HepG2 (cell line): ENCODE measurements at regions not wholly inside any gene's neighbourhood (a gene's known extent, or its start where the extent isn't known, plus 50 kb on each side); places are given as distances from the start of the nearest gene placed in this dataset.

Experiments
- ATAC-seq: fragments of 200-7000 bp; cut with Tn5 transposase; 3 replicates; pipeline ENCODE4 v1.9.1; 2020; ENCODE audit warnings: mild to moderate bottlenecking, moderate library complexity
- BruUV-seq: library from RNA; stranded (reverse); fragments of 400-500 nt; replicated peaks from 2 replicates; lab custom pipeline; 2021; lab: Mats Ljungman, UMichigan
- CTCF ChIA-PET: fragments of 300-600 bp; formaldehyde crosslinking; extraction: SDS; loops from one replicate; lab custom pipeline; 2021; ENCODE audit warnings: low total read pairs, inconsistent platforms, low intra/inter-chr PET ratio; lab: Yijun Ruan, JAX
- POLR2A ChIA-PET: fragments of 350-600 bp; sonication (Branson Sonifier 250); formaldehyde crosslinking; loops from one replicate; lab custom pipeline; 2020; ENCODE audit warnings: antibody characterized with exemption, inconsistent platforms; lab: Yijun Ruan, JAX
- DNase-seq: peaks from one replicate; pipeline ENCODE4 v3.0.0-alpha.2; 2015; ENCODE audit warnings: low spot score
- FAIRE-seq: peaks from 3 replicates; lab custom pipeline; 2011; peaks lifted over from hg19 to GRCh38; lab: Jason Lieb, UNC
- H2AFZ ChIP-seq: one replicate; pipeline ENCODE4 v1.6.1; 2011; ENCODE audit warnings: low read length, inconsistent platforms
- H3K27ac ChIP-seq: fragments of 300-600 bp; 3 replicates; pipeline ENCODE4 v1.8.0; 2011; ENCODE audit warnings: mixed run types, mild to moderate bottlenecking, mixed read lengths, low read length, inconsistent platforms; ENCODE audit not compliant: insufficient read depth; ENCODE audit errors: extremely low read length
- H3K27me3 ChIP-seq, 2 experiments: fragments of 200-600 bp in 1 of 2; 2 replicates in 1 of 2; 3 replicates in 1 of 2; pipeline versions ENCODE4 v1.6.0 to v1.8.0; 2011; ENCODE audit warnings: low read length in 2 of 2, mild to moderate bottlenecking in 2 of 2, moderate library complexity in 2 of 2, inconsistent platforms in 1 of 2; ENCODE audit not compliant: insufficient read depth in 2 of 2, control insufficient read depth in 1 of 2
- H3K36me3 ChIP-seq, 2 experiments: fragments of 200-600 bp in 1 of 2; replicated peaks in 1 of 2; 2 replicates in 1 of 2; 3 replicates in 1 of 2; pipeline versions ENCODE4 v1.5.1 to v1.8.0; 2011; ENCODE audit warnings: low read length in 2 of 2, inconsistent platforms in 1 of 2; ENCODE audit not compliant: insufficient read depth in 2 of 2, control insufficient read depth in 1 of 2
- H3K4me1 ChIP-seq: 2 replicates; pipeline ENCODE4 v1.5.1; 2012; ENCODE audit warnings: low read length, inconsistent platforms; ENCODE audit not compliant: insufficient read depth
- H3K4me2 ChIP-seq: 2 replicates; pipeline ENCODE4 v1.6.0; 2011; ENCODE audit warnings: low read depth, low read length, inconsistent platforms
- H3K4me3 ChIP-seq, 3 experiments: fragments of 200-600 bp in 1 of 3; sonication (generic), shearing (Covaris generic) in 1 of 3; replicated peaks in 1 of 3; 2 replicates each; pipeline ENCODE4 v1.5.1; 2011 to 2016; ENCODE audit warnings: low read length in 3 of 3, inconsistent platforms in 2 of 3, low read depth in 2 of 3, mild to moderate bottlenecking in 2 of 3, control low read depth in 1 of 3, mixed read lengths in 1 of 3; ENCODE audit not compliant: insufficient read depth in 1 of 3
- H3K79me2 ChIP-seq: one replicate; pipeline ENCODE4 v1.6.1; 2011; ENCODE audit warnings: low read length, inconsistent platforms; ENCODE audit not compliant: insufficient read depth
- H3K9ac ChIP-seq: 2 replicates; pipeline ENCODE4 v1.6.0; 2011; ENCODE audit warnings: mild to moderate bottlenecking, low read depth, low read length, inconsistent platforms; ENCODE audit not compliant: insufficient read depth
- H3K9me3 ChIP-seq: 2 replicates; pipeline ENCODE4 v1.5.1; 2012; ENCODE audit warnings: mild to moderate bottlenecking, low read length
- H4K20me1 ChIP-seq: 2 replicates; pipeline ENCODE4 v1.6.0; 2011; ENCODE audit warnings: inconsistent platforms, mild to moderate bottlenecking, low read length, moderate library complexity; ENCODE audit not compliant: insufficient read depth
- AGO2 ChIP-seq: fragments of 200-400 bp; formaldehyde crosslinking; optimal IDR thresholded peaks from 2 replicates; pipeline ENCODE3; 2017; ENCODE audit warnings: mild to moderate bottlenecking, low read depth, low read length, moderate library complexity
- ELF1 ChIP-seq: sonication (generic); formaldehyde crosslinking; IDR thresholded peaks from 2 replicates; pipeline ENCODE4 v1.4.0; 2020; ENCODE audit warnings: missing genetic modification reagents
- FIP1L1 ChIP-seq: fragments of 200-400 bp; formaldehyde crosslinking; IDR thresholded peaks from 2 replicates; pipeline ENCODE4 v1.6.1; 2018; ENCODE audit warnings: low read depth, mild to moderate bottlenecking, low read length, moderate library complexity, borderline replicate concordance; ENCODE audit not compliant: insufficient read depth
- HNRNPL ChIP-seq: fragments of 200-400 bp; formaldehyde crosslinking; IDR thresholded peaks from 2 replicates; pipeline ENCODE4 v1.6.1; 2017; ENCODE audit warnings: mild to moderate bottlenecking, low read depth, low read length
- HNRNPLL ChIP-seq: fragments of 200-400 bp; formaldehyde crosslinking; IDR thresholded peaks from 2 replicates; pipeline ENCODE4 v1.6.1; 2017; ENCODE audit warnings: mild to moderate bottlenecking, low read depth, low read length; ENCODE audit not compliant: poor library complexity, severe bottlenecking
- KDM2A ChIP-seq: sonication (generic); formaldehyde crosslinking; IDR thresholded peaks from 2 replicates; pipeline ENCODE4 v1.4.0; 2020; ENCODE audit warnings: low read depth, missing genetic modification reagents, borderline replicate concordance
- MAX ChIP-seq: IDR thresholded peaks from 2 replicates; pipeline ENCODE4 v1.6.1; 2012; ENCODE audit warnings: inconsistent platforms
- POLR2AphosphoS2 ChIP-seq: IDR thresholded peaks from 2 replicates; pipeline ENCODE4 v1.6.1; 2011; ENCODE audit warnings: low read depth, low read length, improper control_type of control experiment
- SNAPC5 ChIP-seq: sonication (generic); formaldehyde crosslinking; IDR thresholded peaks from 2 replicates; pipeline ENCODE4 v1.8.1; 2023; ENCODE audit warnings: mild to moderate bottlenecking, missing genetic modification reagents, borderline replicate concordance
- TFDP2 ChIP-seq: sonication (generic); formaldehyde crosslinking; IDR thresholded peaks from 2 replicates; pipeline ENCODE4 v1.4.0; 2020; ENCODE audit warnings: missing genetic modification reagents
- WIZ ChIP-seq: sonication (generic); formaldehyde crosslinking; IDR thresholded peaks from 2 replicates; pipeline ENCODE4 v1.5.1; 2020; ENCODE audit warnings: mild to moderate bottlenecking, missing genetic modification reagents
- ZBTB14 ChIP-seq: sonication (generic); formaldehyde crosslinking; IDR thresholded peaks from 2 replicates; pipeline ENCODE4 v1.4.0; 2020; ENCODE audit warnings: missing genetic modification reagents
- WGBS: methylation state at CpG from one replicate; pipeline ENCODE4 v1.1.6; 2017; ENCODE audit warnings: low lambda C conversion rate; 5-methylcytosine and 5-hydroxymethylcytosine counted together
- in situ Hi-C: cut with HindIII; loops from 2 replicates; pipeline ENCODE4 v1.10.0; 2017; ENCODE audit warnings: low pct_unique_long_range_greater_than_20kb; ENCODE audit not compliant: extremely low pct_ligation_motif_present
- intact Hi-C: fragments of 100-400 bp; cut with micrococcal nuclease; formaldehyde crosslinking; loops from one replicate; pipeline ENCODE4 v1.10.0; 2022; ENCODE audit not compliant: unreplicated experiment

- no peaks in the 10 kb centered on the region for H3K36me3 ChIP-seq
- no peaks in the 10 kb centered on the region for H3K27me3 ChIP-seq
- 32% methylated on average over 24 of the region's 24 CpGs for WGBS
- H3K4me2 ChIP-seq: peak overlapping the region; percentile 63
- H3K4me1 ChIP-seq: no peaks in the 10 kb centered on the region
- peak; percentile 85 for ATAC-seq
- no TSS peak for BruUV-seq
- H3K9ac ChIP-seq: no peak overlapping the region
- no peaks in the 10 kb centered on the region for H4K20me1 ChIP-seq
- no peak overlapping the region for H3K27ac ChIP-seq
- intact Hi-C loops (no loop called here), in situ Hi-C loops (no loop called here)
- peak overlapping the region; percentile 16 to 57 (median 53); a peak in 5 of 6 replicates for H3K4me3 ChIP-seq
- ChIA-PET CTCF (no interaction called here), POLR2A (interaction anchor here (1.7 kb wide), 1 partner anchor 798 kb away, joined by 5 read pairs; no protein-coding TSS in a partner anchor)
- peak; percentile 54 for DNase-seq
- no peak overlapping the region for H2AFZ ChIP-seq
- no peak for FAIRE-seq
- TF ChIP-seq POLR2AphosphoS2 (no peak), TFDP2 (CRISPR knock-in tag) (no peak), KDM2A (CRISPR knock-in tag) (peak; percentile 18; the same call in 1 of the 2 replicates), ELF1 (CRISPR knock-in tag) (peak; percentile 91)
- no peaks in the 10 kb centered on the region for H3K79me2 ChIP-seq
- H3K9me3 ChIP-seq: peaks cover 62% of the 10 kb centered on the region
These were observed 1379.2 kb upstream of the DEFB115 start for GRCh38 chr20:29878281-29878741.

GRCh38 chr20:29878777-29879442, 1378.6 kb upstream of the DEFB115 start:
- Histone ChIP-seq H3K4me2 (peak overlapping the region; percentile 63), H3K27me3 (no peaks in the 10 kb centered on the region), H4K20me1 (no peaks in the 10 kb centered on the region), H2AFZ (no peak overlapping the region), H3K9ac (no peak overlapping the region), H3K79me2 (no peaks in the 10 kb centered on the region), H3K9me3 (peaks cover 60% of the 10 kb centered on the region), H3K36me3 (no peaks in the 10 kb centered on the region), H3K27ac (no peak overlapping the region), H3K4me3 (peak overlapping the region; percentile 16 to 57 (median 53); a peak in 5 of 6 replicates), H3K4me1 (peaks cover 4% of the 10 kb centered on the region)
- FAIRE-seq (no peak), DNase-seq (no peak), ATAC-seq (peak; percentile 31)
- POLR2A ChIA-PET: interaction anchor here (1.7 kb wide), 1 partner anchor 799 kb away, joined by 5 read pairs; no protein-coding TSS in a partner anchor
- 54% methylated on average over 20 of the region's 24 CpGs for WGBS
- in situ Hi-C loops: no loop called here
- TF ChIP-seq ZBTB14 (CRISPR knock-in tag) (no peak), HNRNPLL (peak; percentile 37), HNRNPL (0 out of 2 replicates have a peak, but pooled peaks have one; percentile 27), FIP1L1 (no peak), WIZ (CRISPR knock-in tag) (peak; percentile 46; the same call in 1 of the 2 replicates), AGO2 (peak; percentile 19), MAX (0 out of 2 replicates have a peak, but pooled peaks have one; percentile 13), SNAPC5 (CRISPR knock-in tag) (no peak)
- intact Hi-C loops: no loop called here
- TSS peak; percentile 24 for BruUV-seq
- CTCF ChIA-PET: no interaction called here
